Sigmoid colon (tissue), 6 donors: ENCODE measurements at regions not wholly inside any gene's neighbourhood (a gene's known extent, or its start where the extent isn't known, plus 50 kb on each side); places are given as distances from the start of the nearest gene placed in this dataset.

ENCODE experiments used
- DNase-seq: peaks from one replicate; pipeline ENCODE4 v3.0.0-alpha.2; 2019
- H3K27ac ChIP-seq, 4 donors: fragments of 200-600 bp; sonication (generic); one replicate each; pipeline ENCODE4 v1.5.1; 2016 to 2019; ENCODE audit warnings: mild to moderate bottlenecking in 1 of 4
- H3K27me3 ChIP-seq, 3 donors: fragments of 200-600 bp; sonication (generic); one replicate each; pipeline ENCODE4 v1.5.1; 2019; ENCODE audit warnings: mild to moderate bottlenecking in 1 of 3
- H3K36me3 ChIP-seq, 4 donors: fragments of 200-600 bp; sonication (generic); one replicate each; pipeline ENCODE4 v1.5.1; 2016 to 2019
- H3K4me1 ChIP-seq, 4 donors: fragments of 200-600 bp; sonication (generic); one replicate each; pipeline ENCODE4 v1.5.1; 2017 to 2019
- H3K4me3 ChIP-seq, 4 donors: fragments of 200-600 bp; sonication (generic); one replicate each; pipeline ENCODE4 v1.5.1; 2017 to 2019; ENCODE audit warnings: mild to moderate bottlenecking in 2 of 4, moderate library complexity in 1 of 4
- H3K9me3 ChIP-seq, 4 donors: fragments of 200-600 bp in 3 of 4; sonication (generic) in 3 of 4; one replicate each; pipeline versions ENCODE4 v1.5.1 to v1.6.1; 2013 to 2019
- CTCF ChIP-seq, 4 experiments: fragments of 450-650 bp in 3 of 4; fragments of 200-600 bp in 1 of 4; IDR thresholded peaks; one replicate each; pipeline ENCODE4 v1.5.1; 2016 to 2019; ENCODE audit warnings: antibody characterized with exemption in 4 of 4, mild to moderate bottlenecking in 3 of 4, moderate library complexity in 2 of 4
- EP300 ChIP-seq, 4 donors: sonication (generic); formaldehyde crosslinking; IDR thresholded peaks; one replicate each; pipeline ENCODE4 v1.6.1; 2017; ENCODE audit warnings: antibody characterized with exemption in 4 of 4
- POLR2A ChIP-seq, 2 donors: fragments of 450-650 bp; IDR thresholded peaks; one replicate each; pipeline ENCODE4 v1.6.1; 2016; ENCODE audit warnings: antibody characterized with exemption in 2 of 2, mild to moderate bottlenecking in 2 of 2, moderate library complexity in 2 of 2
- POLR2AphosphoS5 ChIP-seq, 4 donors: sonication (generic); formaldehyde crosslinking; IDR thresholded peaks; one replicate each; pipeline ENCODE4 v1.6.1; 2017; ENCODE audit warnings: antibody characterized with exemption in 4 of 4
- WGBS, 2 donors: extraction: QIAGEN DNeasy Blood & Tissue Kit; methylation state at CpG; one replicate each; pipeline ENCODE4 v1.1.7; 2013; 5-methylcytosine and 5-hydroxymethylcytosine counted together
- intact Hi-C: fragments of 100-400 bp; cut with DNase I; formaldehyde crosslinking; loops from one replicate; pipeline ENCODE4 v1.15.1; 2023
- donor health status: healthy with polysubstance abuse.
- donor health status: healthy.

GRCh38 chr21:28358170-28358569 is 634.5 kb downstream of the LTN1 start:
- Histone ChIP-seq H3K9me3 (no peaks in the 10 kb centered on the region), H3K4me3 (no peak overlapping the region), H3K27ac (no peak overlapping the region), H3K4me1 (no peaks in the 10 kb centered on the region), H3K36me3 (no peaks in the 10 kb centered on the region), H3K27me3 (no peaks in the 10 kb centered on the region)
- 81 to 82% methylated on average over 1 of the region's 1 CpG for WGBS, 2 donors
- TF ChIP-seq CTCF (IDR thresholded peaks at IDR 0.05) = no peak
- no peak for TF ChIP-seq EP300 (IDR thresholded peaks at IDR 0.05)
- no peak for TF ChIP-seq POLR2A (IDR thresholded peaks at IDR 0.05)
- no peak for TF ChIP-seq POLR2AphosphoS5 (IDR thresholded peaks at IDR 0.05)
- DNase-seq = no peak
- intact Hi-C loops = no loop called here

GRCh38 chr21:28357743-28358142 is 634.9 kb downstream of the LTN1 start:
- no peaks in the 10 kb centered on the region for H3K9me3 ChIP-seq
- no peak overlapping the region for H3K4me3 ChIP-seq
- H3K36me3 ChIP-seq = no peaks in the 10 kb centered on the region
- intact Hi-C loops = no loop called here
- no peaks in the 10 kb centered on the region for H3K4me1 ChIP-seq
- no peak overlapping the region for H3K27ac ChIP-seq
- 91 to 92% methylated on average over 3 of the region's 3 CpGs for WGBS, 2 donors
- H3K27me3 ChIP-seq = no peaks in the 10 kb centered on the region
- no peak for DNase-seq
- TF ChIP-seq EP300 (IDR thresholded peaks at IDR 0.05) = no peak
- TF ChIP-seq POLR2A (IDR thresholded peaks at IDR 0.05) = no peak
- no peak for TF ChIP-seq POLR2AphosphoS5 (IDR thresholded peaks at IDR 0.05)
- TF ChIP-seq CTCF (IDR thresholded peaks at IDR 0.05) = no peak

GRCh38 chr21:28356422-28356821 is 636.3 kb downstream of the LTN1 start:
- Histone ChIP-seq H3K9me3 (no peaks in the 10 kb centered on the region), H3K36me3 (no peaks in the 10 kb centered on the region), H3K4me3 (no peak overlapping the region), H3K27ac (no peak overlapping the region), H3K4me1 (no peaks in the 10 kb centered on the region), H3K27me3 (no peaks in the 10 kb centered on the region)
- intact Hi-C loops = no loop called here
- no peak for DNase-seq
- 92 to 94% methylated on average over 2 of the region's 2 CpGs for WGBS, 2 donors
- no peak for TF ChIP-seq EP300 (IDR thresholded peaks at IDR 0.05)
- no peak for TF ChIP-seq POLR2AphosphoS5 (IDR thresholded peaks at IDR 0.05)
- TF ChIP-seq POLR2A (IDR thresholded peaks at IDR 0.05) = no peak
- TF ChIP-seq CTCF (IDR thresholded peaks at IDR 0.05) = no peak

GRCh38 chr21:28345934-28346333 is 646.7 kb downstream of the LTN1 start:
- whole genome bisulfite sequencing, 2 donors = 47 to 76% methylated on average over 2 of the region's 2 CpGs
- no peak overlapping the region for H3K4me3 ChIP-seq
- no peaks in the 10 kb centered on the region for H3K27me3 ChIP-seq
- H3K9me3 ChIP-seq = no peaks in the 10 kb centered on the region
- no peaks in the 10 kb centered on the region for H3K36me3 ChIP-seq
- H3K4me1 ChIP-seq = no peaks in the 10 kb centered on the region
- no peak for DNase-seq
- TF ChIP-seq POLR2A (IDR thresholded peaks at IDR 0.05) (no peak), EP300 (IDR thresholded peaks at IDR 0.05) (no peak), CTCF (IDR thresholded peaks at IDR 0.05) (no peak), POLR2AphosphoS5 (IDR thresholded peaks at IDR 0.05) (no peak)
- intact Hi-C loops = no loop called here
- no peak overlapping the region for H3K27ac ChIP-seq

- Histone ChIP-seq H3K9me3 (no peaks in the 10 kb centered on the region), H3K4me3 (no peak overlapping the region), H3K36me3 (no peaks in the 10 kb centered on the region), H3K27ac (no peak overlapping the region), H3K4me1 (no peaks in the 10 kb centered on the region), H3K27me3 (no peaks in the 10 kb centered on the region)
- no peak for TF ChIP-seq CTCF (IDR thresholded peaks at IDR 0.05)
- TF ChIP-seq EP300 (IDR thresholded peaks at IDR 0.05) = no peak
- TF ChIP-seq POLR2A (IDR thresholded peaks at IDR 0.05) = no peak
- no peak for TF ChIP-seq POLR2AphosphoS5 (IDR thresholded peaks at IDR 0.05)
- 93 to 95% methylated on average over 1 of the region's 1 CpG for WGBS, 2 donors
- no peak for DNase-seq
- intact Hi-C loops = no loop called here
These were observed 647.7 kb downstream of the LTN1 start for GRCh38 chr21:28344985-28345384.
